Trophoblast cell (in vitro differentiated cells and primary cell): ENCODE measurements at regions not wholly inside any gene's neighbourhood (a gene's known extent, or its start where the extent isn't known, plus 50 kb on each side); places are given as distances from the start of the nearest gene placed in this dataset.

Source experiments
- DNase-seq, 2 donors: peaks; one replicate each; pipeline ENCODE4 v3.0.0-alpha.2; 2016
- H2AFZ ChIP-seq: 2 replicates; pipeline ENCODE4 v1.6.1; 2013; ENCODE audit warnings: low read length, moderate library complexity, mild to moderate bottlenecking; ENCODE audit not compliant: insufficient read depth, poor library complexity
- H2AK5ac ChIP-seq: 2 replicates; pipeline ENCODE4 v1.6.1; 2013; ENCODE audit warnings: mild to moderate bottlenecking, low read length
- H2BK120ac ChIP-seq: 2 replicates; pipeline ENCODE4 v1.6.1; 2013; ENCODE audit warnings: low read length, mild to moderate bottlenecking, moderate library complexity; ENCODE audit not compliant: insufficient read depth, poor library complexity
- H2BK12ac ChIP-seq: 2 replicates; pipeline ENCODE4 v1.6.1; 2013; ENCODE audit warnings: mild to moderate bottlenecking, low read length, moderate library complexity
- H2BK5ac ChIP-seq: 2 replicates; pipeline ENCODE4 v1.6.1; 2013; ENCODE audit warnings: low read length, low read depth, moderate library complexity, mild to moderate bottlenecking; ENCODE audit not compliant: poor library complexity
- H3K14ac ChIP-seq: 2 replicates; pipeline ENCODE4 v1.6.1; 2013; ENCODE audit warnings: mild to moderate bottlenecking, low read length
- H3K18ac ChIP-seq: 2 replicates; pipeline ENCODE4 v1.6.1; 2013; ENCODE audit warnings: mild to moderate bottlenecking, low read length
- H3K23ac ChIP-seq: 2 replicates; pipeline ENCODE4 v1.6.1; 2013; ENCODE audit warnings: low read length
- H3K27ac ChIP-seq: 2 replicates; pipeline ENCODE4 v1.5.1; 2013; ENCODE audit warnings: low read depth, mild to moderate bottlenecking, inconsistent platforms, low read length, moderate library complexity
- H3K27me3 ChIP-seq: 2 replicates; pipeline ENCODE4 v1.6.1; 2013; ENCODE audit warnings: inconsistent platforms, mild to moderate bottlenecking, low read length, moderate library complexity; ENCODE audit not compliant: insufficient read depth
- H3K36me3 ChIP-seq, 2 experiments: 1 replicate in 1 of 2; 2 replicates in 1 of 2; pipeline ENCODE4 v1.6.1; 2013; ENCODE audit warnings: low read length in 2 of 2, mild to moderate bottlenecking in 2 of 2, moderate library complexity in 1 of 2; ENCODE audit not compliant: insufficient read depth in 2 of 2, control insufficient read depth in 1 of 2
- H3K4ac ChIP-seq: 2 replicates; pipeline ENCODE4 v1.6.1; 2013; ENCODE audit warnings: low read depth, mild to moderate bottlenecking, low read length, moderate library complexity
- H3K4me1 ChIP-seq, 2 experiments: 1 replicate in 1 of 2; 2 replicates in 1 of 2; pipeline ENCODE4 v1.6.1; 2013; ENCODE audit warnings: low read length in 2 of 2, mild to moderate bottlenecking in 2 of 2, moderate library complexity in 1 of 2; ENCODE audit not compliant: insufficient read depth in 2 of 2, control insufficient read depth in 1 of 2
- H3K4me2 ChIP-seq: 2 replicates; pipeline ENCODE4 v1.6.1; 2013; ENCODE audit warnings: inconsistent platforms, mild to moderate bottlenecking, low read length, moderate library complexity
- H3K4me3 ChIP-seq: 2 replicates; pipeline ENCODE4 v1.5.1; 2013; ENCODE audit warnings: mild to moderate bottlenecking, low read depth, low read length, inconsistent platforms
- H3K79me1 ChIP-seq: one replicate; pipeline ENCODE4 v1.6.1; 2013; ENCODE audit warnings: low read length
- H3K79me2 ChIP-seq: 2 replicates; pipeline ENCODE4 v1.6.1; 2013; ENCODE audit warnings: low read length, mild to moderate bottlenecking; ENCODE audit not compliant: control insufficient read depth, insufficient read depth, poor library complexity
- H3K9ac ChIP-seq: 2 replicates; pipeline ENCODE4 v1.6.1; 2013; ENCODE audit warnings: mild to moderate bottlenecking, low read length
- H3K9me3 ChIP-seq: 2 replicates; pipeline ENCODE4 v1.6.1; 2013; ENCODE audit warnings: low read depth, mild to moderate bottlenecking, control low read depth, inconsistent platforms, low read length; ENCODE audit not compliant: insufficient read depth
- H4K12ac ChIP-seq: 2 replicates; pipeline ENCODE4 v1.6.1; 2013; ENCODE audit warnings: low read depth, mild to moderate bottlenecking, low read length, moderate library complexity
- H4K8ac ChIP-seq: 2 replicates; pipeline ENCODE4 v1.6.1; 2013; ENCODE audit warnings: low read depth, mild to moderate bottlenecking, low read length, moderate library complexity
- H4K91ac ChIP-seq: one replicate; pipeline ENCODE4 v1.6.1; 2013; ENCODE audit warnings: low read depth, mild to moderate bottlenecking, low read length, moderate library complexity
- WGBS: extraction: QIAGEN DNeasy Blood & Tissue Kit; methylation state at CpG from one replicate; pipeline ENCODE4 v1.1.7; 2013; ENCODE audit warnings: missing lambda C conversion rate; ENCODE audit not compliant: insufficient read length, insufficient coverage; ENCODE audit errors: extremely low coverage; 5-methylcytosine and 5-hydroxymethylcytosine counted together

DNA sequence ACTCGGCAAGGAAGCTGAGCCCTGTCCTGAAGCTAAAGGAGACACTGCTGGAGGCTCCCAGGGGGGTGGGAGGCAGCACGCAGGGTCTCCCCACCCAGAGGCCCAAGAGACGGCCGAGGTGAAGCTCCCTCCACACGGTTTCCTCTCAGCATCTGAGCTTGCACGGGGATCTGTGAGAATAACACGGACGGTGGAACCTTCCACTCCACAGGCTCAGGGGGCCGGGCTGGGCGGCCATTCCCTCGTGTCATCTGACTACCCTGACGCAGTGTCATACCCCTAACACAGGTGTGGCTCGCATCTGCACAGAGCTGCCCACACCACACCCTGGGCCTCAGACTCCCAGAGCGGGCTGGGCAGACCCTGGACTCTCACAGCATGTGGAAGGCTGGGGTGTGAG lies 409.7 kb downstream of the SHANK2 start:
- no CpG with 5 or more reads among the region's 14 CpGs for WGBS
- no peak overlapping the region for H3K23ac ChIP-seq
- H2BK5ac ChIP-seq, result no peak overlapping the region
- no peak overlapping the region for H4K12ac ChIP-seq
- H4K91ac ChIP-seq, result no peak overlapping the region
- no peak overlapping the region for H3K4me3 ChIP-seq
- H3K18ac ChIP-seq, result no peak overlapping the region
- no peak overlapping the region for H3K4ac ChIP-seq
- H4K8ac ChIP-seq, result no peak overlapping the region
- no peak overlapping the region for H3K4me2 ChIP-seq
- no peak overlapping the region for H2AK5ac ChIP-seq
- H3K36me3 ChIP-seq, result peaks cover 0 to 2% of the 10 kb centered on the region in 2 experiments
- no peak overlapping the region for H3K14ac ChIP-seq
- H3K9ac ChIP-seq, result no peak overlapping the region
- H3K27ac ChIP-seq, result no peak overlapping the region
- no peaks in the 10 kb centered on the region for H3K27me3 ChIP-seq
- H3K79me1 ChIP-seq, result no peaks in the 10 kb centered on the region
- H3K4me1 ChIP-seq, result no peaks in the 10 kb centered on the region
- no peak overlapping the region for H2AFZ ChIP-seq
- DNase-seq, result no peak
- H3K79me2 ChIP-seq, result no peaks in the 10 kb centered on the region
- no peak overlapping the region for H2BK120ac ChIP-seq
- no peak overlapping the region for H2BK12ac ChIP-seq
- H3K9me3 ChIP-seq, result peaks cover 7% of the 10 kb centered on the region

GRCh38 chr11:70843906-70844305 lies 408.5 kb downstream of the SHANK2 start:
- Histone ChIP-seq H3K4me1 (no peaks in the 10 kb centered on the region), H3K14ac (no peak overlapping the region), H3K79me1 (no peaks in the 10 kb centered on the region), H3K36me3 (peaks cover 0 to 2% of the 10 kb centered on the region in 2 experiments), H2BK120ac (no peak overlapping the region), H3K18ac (no peak overlapping the region), H3K27me3 (no peaks in the 10 kb centered on the region), H3K9me3 (peaks cover 7% of the 10 kb centered on the region), H3K4ac (no peak overlapping the region), H4K12ac (no peak overlapping the region), H3K4me3 (no peak overlapping the region), H3K4me2 (no peak overlapping the region), H3K23ac (no peak overlapping the region), H2AFZ (no peak overlapping the region), H2AK5ac (no peak overlapping the region), H3K9ac (no peak overlapping the region), H3K79me2 (no peaks in the 10 kb centered on the region), H4K8ac (no peak overlapping the region), H2BK5ac (no peak overlapping the region), H2BK12ac (no peak overlapping the region), H3K27ac (no peak overlapping the region), H4K91ac (no peak overlapping the region)
- no CpG with 5 or more reads among the region's 6 CpGs for WGBS
- DNase-seq, result no peak

GRCh38 chr11:70844387-70844786 lies 408.0 kb downstream of the SHANK2 start:
- Histone ChIP-seq H2BK12ac (no peak overlapping the region), H3K4ac (no peak overlapping the region), H4K91ac (no peak overlapping the region), H2BK120ac (no peak overlapping the region), H3K79me1 (no peaks in the 10 kb centered on the region), H2AFZ (no peak overlapping the region), H3K4me3 (no peak overlapping the region), H2BK5ac (no peak overlapping the region), H3K23ac (no peak overlapping the region), H3K27me3 (no peaks in the 10 kb centered on the region), H3K9me3 (peaks cover 7% of the 10 kb centered on the region), H3K27ac (no peak overlapping the region), H3K14ac (no peak overlapping the region), H3K9ac (no peak overlapping the region), H3K18ac (no peak overlapping the region), H3K4me2 (no peak overlapping the region), H2AK5ac (no peak overlapping the region), H3K4me1 (no peaks in the 10 kb centered on the region), H4K12ac (no peak overlapping the region), H3K36me3 (peaks cover 0 to 2% of the 10 kb centered on the region in 2 experiments), H3K79me2 (no peaks in the 10 kb centered on the region), H4K8ac (no peak overlapping the region)
- peak in 1 of 2 donors; percentile 19 for DNase-seq
- no CpG with 5 or more reads among the region's 14 CpGs for WGBS

DNA sequence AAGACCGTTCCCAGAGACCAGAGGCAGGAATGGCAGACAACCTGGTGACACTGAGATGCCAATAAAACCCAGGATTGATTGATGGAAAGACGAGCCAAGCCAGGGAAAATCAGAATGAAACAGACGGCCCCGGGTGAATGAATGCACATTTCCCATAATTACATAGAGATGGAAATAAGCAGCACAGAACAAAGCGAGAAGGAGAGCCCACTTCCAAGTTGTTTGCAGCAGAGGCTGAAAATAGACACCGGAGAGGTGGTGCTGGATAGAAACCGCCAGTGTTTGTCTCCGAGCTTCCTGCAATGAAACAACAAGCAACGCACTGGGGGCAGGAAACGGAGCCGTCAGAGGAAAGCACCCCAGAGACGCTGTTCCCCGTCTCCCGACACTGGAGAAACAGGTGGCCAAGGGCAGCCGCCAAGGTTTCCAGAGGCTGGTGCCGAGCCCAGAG lies 406.8 kb downstream of the SHANK2 start:
- Histone ChIP-seq H3K4me3 (no peak overlapping the region), H4K91ac (no peak overlapping the region), H3K79me1 (no peaks in the 10 kb centered on the region), H3K18ac (no peak overlapping the region), H3K4me2 (no peak overlapping the region), H2BK120ac (no peak overlapping the region), H2AFZ (no peak overlapping the region), H3K79me2 (no peaks in the 10 kb centered on the region), H3K36me3 (peaks cover 0 to 2% of the 10 kb centered on the region in 2 experiments), H2BK5ac (no peak overlapping the region), H3K9me3 (peaks cover 4% of the 10 kb centered on the region), H3K4me1 (no peaks in the 10 kb centered on the region), H3K23ac (no peak overlapping the region), H2AK5ac (no peak overlapping the region), H3K27ac (no peak overlapping the region), H3K27me3 (no peaks in the 10 kb centered on the region), H3K9ac (no peak overlapping the region), H4K8ac (no peak overlapping the region), H3K4ac (no peak overlapping the region), H4K12ac (no peak overlapping the region), H3K14ac (no peak overlapping the region), H2BK12ac (no peak overlapping the region)
- WGBS, result no CpG with 5 or more reads among the region's 16 CpGs
- DNase-seq, result no peak
